HepG2 (cell line): ENCODE measurements at regions not wholly inside any gene's neighbourhood (a gene's known extent, or its start where the extent isn't known, plus 50 kb on each side); places are given as distances from the start of the nearest gene placed in this dataset.

Source experiments
- ATAC-seq: fragments of 200-7000 bp; cut with Tn5 transposase; 3 replicates; pipeline ENCODE4 v1.9.1; 2020; ENCODE audit warnings: mild to moderate bottlenecking, moderate library complexity
- BruUV-seq: library from RNA; stranded (reverse); fragments of 400-500 nt; replicated peaks from 2 replicates; lab custom pipeline; 2021; lab: Mats Ljungman, UMichigan
- CTCF ChIA-PET: fragments of 300-600 bp; formaldehyde crosslinking; extraction: SDS; loops from one replicate; lab custom pipeline; 2021; ENCODE audit warnings: low total read pairs, inconsistent platforms, low intra/inter-chr PET ratio; lab: Yijun Ruan, JAX
- POLR2A ChIA-PET: fragments of 350-600 bp; sonication (Branson Sonifier 250); formaldehyde crosslinking; loops from one replicate; lab custom pipeline; 2020; ENCODE audit warnings: antibody characterized with exemption, inconsistent platforms; lab: Yijun Ruan, JAX
- DNase-seq: peaks from one replicate; pipeline ENCODE4 v3.0.0-alpha.2; 2015; ENCODE audit warnings: low spot score
- FAIRE-seq: peaks from 3 replicates; lab custom pipeline; 2011; peaks lifted over from hg19 to GRCh38; lab: Jason Lieb, UNC
- H2AFZ ChIP-seq: one replicate; pipeline ENCODE4 v1.6.1; 2011; ENCODE audit warnings: low read length, inconsistent platforms
- H3K27ac ChIP-seq: fragments of 300-600 bp; 3 replicates; pipeline ENCODE4 v1.8.0; 2011; ENCODE audit warnings: mixed run types, mild to moderate bottlenecking, mixed read lengths, low read length, inconsistent platforms; ENCODE audit not compliant: insufficient read depth; ENCODE audit errors: extremely low read length
- H3K27me3 ChIP-seq, 2 experiments: fragments of 200-600 bp in 1 of 2; 2 replicates in 1 of 2; 3 replicates in 1 of 2; pipeline versions ENCODE4 v1.6.0 to v1.8.0; 2011; ENCODE audit warnings: low read length in 2 of 2, mild to moderate bottlenecking in 2 of 2, moderate library complexity in 2 of 2, inconsistent platforms in 1 of 2; ENCODE audit not compliant: insufficient read depth in 2 of 2, control insufficient read depth in 1 of 2
- H3K36me3 ChIP-seq, 2 experiments: fragments of 200-600 bp in 1 of 2; replicated peaks in 1 of 2; 2 replicates in 1 of 2; 3 replicates in 1 of 2; pipeline versions ENCODE4 v1.5.1 to v1.8.0; 2011; ENCODE audit warnings: low read length in 2 of 2, inconsistent platforms in 1 of 2; ENCODE audit not compliant: insufficient read depth in 2 of 2, control insufficient read depth in 1 of 2
- H3K4me1 ChIP-seq: 2 replicates; pipeline ENCODE4 v1.5.1; 2012; ENCODE audit warnings: low read length, inconsistent platforms; ENCODE audit not compliant: insufficient read depth
- H3K4me2 ChIP-seq: 2 replicates; pipeline ENCODE4 v1.6.0; 2011; ENCODE audit warnings: low read depth, low read length, inconsistent platforms
- H3K4me3 ChIP-seq, 3 experiments: fragments of 200-600 bp in 1 of 3; sonication (generic), shearing (Covaris generic) in 1 of 3; replicated peaks in 1 of 3; 2 replicates each; pipeline ENCODE4 v1.5.1; 2011 to 2016; ENCODE audit warnings: low read length in 3 of 3, inconsistent platforms in 2 of 3, low read depth in 2 of 3, mild to moderate bottlenecking in 2 of 3, control low read depth in 1 of 3, mixed read lengths in 1 of 3; ENCODE audit not compliant: insufficient read depth in 1 of 3
- H3K79me2 ChIP-seq: one replicate; pipeline ENCODE4 v1.6.1; 2011; ENCODE audit warnings: low read length, inconsistent platforms; ENCODE audit not compliant: insufficient read depth
- H3K9ac ChIP-seq: 2 replicates; pipeline ENCODE4 v1.6.0; 2011; ENCODE audit warnings: mild to moderate bottlenecking, low read depth, low read length, inconsistent platforms; ENCODE audit not compliant: insufficient read depth
- H3K9me3 ChIP-seq: 2 replicates; pipeline ENCODE4 v1.5.1; 2012; ENCODE audit warnings: mild to moderate bottlenecking, low read length
- H4K20me1 ChIP-seq: 2 replicates; pipeline ENCODE4 v1.6.0; 2011; ENCODE audit warnings: inconsistent platforms, mild to moderate bottlenecking, low read length, moderate library complexity; ENCODE audit not compliant: insufficient read depth
- FOXK1 ChIP-seq: sonication (generic); formaldehyde crosslinking; IDR thresholded peaks from 2 replicates; pipeline ENCODE4 v1.4.0; 2020; ENCODE audit warnings: low read depth, missing genetic modification reagents, borderline replicate concordance
- JUND ChIP-seq: sonication (generic); formaldehyde crosslinking; IDR thresholded peaks from 2 replicates; pipeline ENCODE4 v1.8.0; 2022; ENCODE audit warnings: mild to moderate bottlenecking, missing genetic modification reagents
- KDM6A ChIP-seq: IDR thresholded peaks from 2 replicates; pipeline ENCODE4 v1.6.1; 2016; ENCODE audit warnings: low read depth
- NFKB2 ChIP-seq: sonication (generic); formaldehyde crosslinking; IDR thresholded peaks from 2 replicates; pipeline ENCODE4 v1.4.0; 2020; ENCODE audit warnings: missing genetic modification reagents, borderline replicate concordance
- WGBS: methylation state at CpG from one replicate; pipeline ENCODE4 v1.1.6; 2017; ENCODE audit warnings: low lambda C conversion rate; 5-methylcytosine and 5-hydroxymethylcytosine counted together
- in situ Hi-C: cut with HindIII; loops from 2 replicates; pipeline ENCODE4 v1.10.0; 2017; ENCODE audit warnings: low pct_unique_long_range_greater_than_20kb; ENCODE audit not compliant: extremely low pct_ligation_motif_present
- intact Hi-C: fragments of 100-400 bp; cut with micrococcal nuclease; formaldehyde crosslinking; loops from one replicate; pipeline ENCODE4 v1.10.0; 2022; ENCODE audit not compliant: unreplicated experiment
- TF ChIP-seq, protein P1 (sequence below): sonication (generic); formaldehyde crosslinking; IDR thresholded peaks from 2 replicates; pipeline ENCODE4 v1.4.0; 2020; ENCODE audit warnings: missing genetic modification reagents, mild to moderate bottlenecking, borderline replicate concordance
- TF ChIP-seq, protein P2 (sequence below): sonication (generic); formaldehyde crosslinking; IDR thresholded peaks from 2 replicates; pipeline ENCODE4 v1.4.0; 2020; ENCODE audit warnings: missing genetic modification reagents

DNA sequence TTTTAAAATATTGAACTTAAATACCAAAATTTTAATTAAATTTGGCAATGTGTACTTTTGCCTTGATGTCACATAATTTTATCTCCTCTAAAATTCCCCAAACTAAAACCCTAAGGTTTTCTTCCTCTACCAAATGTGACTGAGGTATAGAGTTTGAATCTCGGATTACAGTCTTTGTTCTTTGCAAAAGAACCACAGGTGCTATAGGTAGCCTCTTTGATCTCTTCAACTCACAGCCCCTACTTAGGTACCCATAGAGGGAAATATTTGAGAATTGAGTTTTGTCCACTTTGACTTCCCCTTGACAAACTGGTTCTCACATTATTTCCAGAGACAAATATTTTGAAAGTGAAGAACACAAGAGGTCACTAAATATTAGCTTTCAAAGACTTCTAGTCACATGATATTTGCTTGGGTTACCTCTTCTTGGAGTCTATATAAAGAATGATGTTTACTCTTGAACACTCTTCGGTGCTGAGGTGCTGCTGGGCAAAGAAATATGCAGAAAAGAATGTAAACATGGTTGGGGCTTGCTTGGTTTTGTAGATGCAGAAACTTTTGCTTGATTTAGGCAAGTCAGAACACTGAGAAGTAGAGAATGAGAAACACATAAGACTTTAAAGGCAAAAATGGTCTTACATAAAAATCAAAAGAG is 120.8 kb upstream of the MCTP2 start (continued):
- no peak for TF ChIP-seq FOXK1 (CRISPR knock-in tag)

DNA sequence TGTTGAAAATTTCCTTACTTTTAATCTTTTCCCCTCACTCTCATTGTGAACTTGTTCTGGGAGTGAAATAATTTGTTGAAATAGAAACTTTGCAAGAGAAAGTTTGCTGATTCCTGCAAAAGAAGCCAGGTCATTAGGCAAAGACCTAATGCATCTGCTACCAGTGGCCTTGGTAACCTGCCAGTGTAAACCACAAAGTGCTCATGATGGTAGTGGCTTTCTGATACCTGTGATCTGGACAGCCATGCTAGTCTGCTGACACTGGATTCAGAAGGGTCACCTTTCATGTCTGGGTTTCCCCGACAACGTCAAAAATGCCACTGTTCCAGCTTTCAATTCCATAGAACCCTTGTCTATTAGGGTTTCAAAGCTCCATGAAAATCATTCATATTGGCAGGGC is 123.7 kb upstream of the MCTP2 start:
- no peak overlapping the region for H3K27ac ChIP-seq
- H3K4me3 ChIP-seq = no peak overlapping the region
- no peaks in the 10 kb centered on the region for H4K20me1 ChIP-seq
- FAIRE-seq = no peak
- H3K9ac ChIP-seq = no peak overlapping the region
- no peaks in the 10 kb centered on the region for H3K9me3 ChIP-seq
- no peak for ATAC-seq
- POLR2A ChIA-PET = no interaction called here
- in situ Hi-C loops (no loop called here), intact Hi-C loops (no loop called here)
- no peaks in the 10 kb centered on the region for H3K36me3 ChIP-seq
- H2AFZ ChIP-seq = no peak overlapping the region
- no TSS peak for BruUV-seq
- H3K79me2 ChIP-seq = no peaks in the 10 kb centered on the region
- no peak overlapping the region for H3K4me2 ChIP-seq
- H3K27me3 ChIP-seq = peaks cover 0 to 3% of the 10 kb centered on the region in 2 experiments; a peak in 1 of 5 replicates
- H3K4me1 ChIP-seq = no peaks in the 10 kb centered on the region
- CTCF ChIA-PET = no interaction called here
- TF ChIP-seq, protein P1, sequence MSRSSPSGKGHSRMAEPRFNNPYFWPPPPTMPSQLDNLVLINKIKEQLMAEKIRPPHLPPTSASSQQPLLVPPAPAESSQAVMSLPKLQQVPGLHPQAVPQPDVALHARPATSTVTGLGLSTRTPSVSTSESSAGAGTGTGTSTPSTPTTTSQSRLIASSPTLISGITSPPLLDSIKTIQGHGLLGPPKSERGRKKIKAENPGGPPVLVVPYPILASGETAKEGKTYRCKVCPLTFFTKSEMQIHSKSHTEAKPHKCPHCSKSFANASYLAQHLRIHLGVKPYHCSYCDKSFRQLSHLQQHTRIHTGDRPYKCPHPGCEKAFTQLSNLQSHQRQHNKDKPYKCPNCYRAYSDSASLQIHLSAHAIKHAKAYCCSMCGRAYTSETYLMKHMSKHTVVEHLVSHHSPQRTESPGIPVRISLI = no peak
- TF ChIP-seq NFKB2 (CRISPR knock-in tag) = no peak
- no peak for TF ChIP-seq KDM6A (CRISPR knock-in tag)
- TF ChIP-seq JUND (CRISPR knock-in tag) = no peak
- TF ChIP-seq, protein P2, sequence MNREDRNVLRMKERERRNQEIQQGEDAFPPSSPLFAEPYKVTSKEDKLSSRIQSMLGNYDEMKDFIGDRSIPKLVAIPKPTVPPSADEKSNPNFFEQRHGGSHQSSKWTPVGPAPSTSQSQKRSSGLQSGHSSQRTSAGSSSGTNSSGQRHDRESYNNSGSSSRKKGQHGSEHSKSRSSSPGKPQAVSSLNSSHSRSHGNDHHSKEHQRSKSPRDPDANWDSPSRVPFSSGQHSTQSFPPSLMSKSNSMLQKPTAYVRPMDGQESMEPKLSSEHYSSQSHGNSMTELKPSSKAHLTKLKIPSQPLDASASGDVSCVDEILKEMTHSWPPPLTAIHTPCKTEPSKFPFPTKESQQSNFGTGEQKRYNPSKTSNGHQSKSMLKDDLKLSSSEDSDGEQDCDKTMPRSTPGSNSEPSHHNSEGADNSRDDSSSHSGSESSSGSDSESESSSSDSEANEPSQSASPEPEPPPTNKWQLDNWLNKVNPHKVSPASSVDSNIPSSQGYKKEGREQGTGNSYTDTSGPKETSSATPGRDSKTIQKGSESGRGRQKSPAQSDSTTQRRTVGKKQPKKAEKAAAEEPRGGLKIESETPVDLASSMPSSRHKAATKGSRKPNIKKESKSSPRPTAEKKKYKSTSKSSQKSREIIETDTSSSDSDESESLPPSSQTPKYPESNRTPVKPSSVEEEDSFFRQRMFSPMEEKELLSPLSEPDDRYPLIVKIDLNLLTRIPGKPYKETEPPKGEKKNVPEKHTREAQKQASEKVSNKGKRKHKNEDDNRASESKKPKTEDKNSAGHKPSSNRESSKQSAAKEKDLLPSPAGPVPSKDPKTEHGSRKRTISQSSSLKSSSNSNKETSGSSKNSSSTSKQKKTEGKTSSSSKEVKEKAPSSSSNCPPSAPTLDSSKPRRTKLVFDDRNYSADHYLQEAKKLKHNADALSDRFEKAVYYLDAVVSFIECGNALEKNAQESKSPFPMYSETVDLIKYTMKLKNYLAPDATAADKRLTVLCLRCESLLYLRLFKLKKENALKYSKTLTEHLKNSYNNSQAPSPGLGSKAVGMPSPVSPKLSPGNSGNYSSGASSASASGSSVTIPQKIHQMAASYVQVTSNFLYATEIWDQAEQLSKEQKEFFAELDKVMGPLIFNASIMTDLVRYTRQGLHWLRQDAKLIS (CRISPR knock-in tag) = no peak
- WGBS = 37% methylated on average over 2 of the region's 2 CpGs
- no peak for DNase-seq
